T-helper 2 cell treated with Interferon-gamma antibody and Interleukin-4, amounts not matched to agents 100 ng/mL and 5 ng/mL, for 36 hours (primary cell): ENCODE measurements at regions not wholly inside any gene's neighbourhood (a gene's known extent, or its start where the extent isn't known, plus 50 kb on each side); places are given as distances from the start of the nearest gene placed in this dataset.

Experiments
- intact Hi-C: fragments of 100-400 bp; cut with micrococcal nuclease; formaldehyde crosslinking; loops from one replicate; pipeline ENCODE4 v1.15.1; 2023

DNA sequence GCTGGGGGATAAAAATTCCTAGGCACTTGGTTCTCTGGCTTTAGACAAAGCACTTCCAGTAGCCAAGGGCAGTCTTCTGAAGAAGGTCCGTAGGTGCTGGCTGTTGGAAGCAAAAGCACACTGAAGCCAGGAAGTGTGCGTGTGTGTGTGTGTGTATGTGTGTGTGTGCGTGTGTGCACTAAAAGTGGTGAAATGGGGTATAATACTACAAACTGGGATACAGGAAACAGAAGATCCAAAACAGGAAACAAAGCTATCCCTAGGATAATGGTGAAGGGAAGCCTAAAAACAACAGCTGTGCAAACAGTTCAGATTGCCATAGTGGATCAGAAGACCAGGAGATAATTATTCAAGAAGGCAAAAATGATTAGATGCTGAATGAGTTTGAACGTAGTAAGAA lies 103.4 kb downstream of the IL20RB start:
- intact Hi-C loops = no loop called here

DNA sequence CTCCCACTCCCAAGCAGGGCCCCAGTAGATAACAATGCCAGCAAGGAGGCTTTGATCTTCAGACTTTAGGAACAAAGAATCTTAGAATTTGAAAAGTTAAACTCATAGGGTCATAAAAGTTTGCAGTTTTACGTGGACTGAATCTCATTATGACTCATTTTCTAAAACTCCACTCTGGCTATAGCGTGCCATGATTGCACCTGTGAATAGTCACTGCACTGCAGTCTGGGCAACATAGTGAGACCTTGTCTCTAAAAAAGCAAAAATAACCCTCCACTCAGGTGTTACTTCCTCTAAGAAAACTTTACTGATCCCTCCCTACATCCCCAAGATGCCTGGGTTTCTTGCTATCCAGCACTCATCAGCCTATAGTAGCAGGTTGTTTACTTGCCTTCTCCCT lies 104.5 kb downstream of the IL20RB start:
- intact Hi-C loops = no loop called here

DNA sequence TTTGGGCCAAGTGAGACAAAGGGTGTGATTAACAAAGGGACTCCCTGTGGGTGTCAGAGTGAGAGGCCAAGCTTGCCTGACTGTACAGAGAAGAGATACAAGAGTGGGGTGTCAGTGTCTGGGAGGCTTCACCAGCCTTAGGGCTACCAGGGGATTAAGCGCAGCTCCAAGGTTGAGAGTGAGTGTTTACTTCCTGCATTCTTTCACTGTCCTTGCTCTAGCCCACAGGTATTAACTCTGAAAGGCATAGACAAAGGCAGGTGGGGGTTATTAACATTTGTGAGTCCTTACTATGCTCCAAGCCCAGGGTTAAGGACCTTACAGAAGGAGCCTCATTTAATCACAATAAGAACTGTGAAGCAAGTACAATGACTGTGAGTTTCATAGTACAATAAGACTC lies 107.6 kb downstream of the IL20RB start:
- intact Hi-C loops = no loop called here

DNA sequence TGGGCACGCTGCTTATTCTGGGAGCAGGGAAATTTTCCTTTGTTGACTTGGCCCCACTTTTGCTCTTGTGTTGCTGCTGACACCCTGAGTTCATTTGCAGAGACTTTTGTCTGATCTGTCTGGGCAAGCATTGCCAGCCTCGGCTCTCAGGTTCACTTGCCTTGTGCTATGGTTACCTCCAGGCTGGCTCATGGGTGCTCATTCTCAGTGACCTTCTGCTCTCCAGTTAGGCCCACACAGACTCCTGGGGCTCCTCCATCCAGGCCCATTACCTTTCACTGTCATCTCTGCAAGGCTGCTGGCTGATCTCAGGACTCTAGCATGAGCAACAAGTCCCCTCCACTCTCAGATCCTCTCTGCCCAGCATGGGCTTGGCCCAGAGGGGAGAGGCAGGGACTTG lies 108.3 kb downstream of the IL20RB start:
- intact Hi-C loops = no loop called here

DNA sequence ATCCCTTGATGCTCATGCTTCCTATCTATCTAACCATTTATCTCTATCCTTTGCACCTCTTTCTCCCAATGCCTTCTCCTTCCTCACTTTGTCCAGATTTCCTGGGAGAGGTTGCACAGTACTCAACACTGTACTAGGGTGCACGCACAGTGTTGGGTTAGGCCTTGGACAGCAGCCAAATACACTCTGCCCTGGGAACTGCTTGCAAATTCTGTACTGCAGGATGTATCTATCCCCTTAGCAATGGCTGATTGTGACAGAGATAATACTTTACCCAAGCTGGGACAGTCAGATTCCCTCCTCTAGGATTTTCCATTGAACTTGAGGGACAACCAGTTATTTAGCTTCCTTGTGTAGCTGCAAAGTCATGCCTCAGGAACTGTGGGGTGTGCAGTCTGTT lies 113.3 kb downstream of the IL20RB start:
- intact Hi-C loops = no loop called here

DNA sequence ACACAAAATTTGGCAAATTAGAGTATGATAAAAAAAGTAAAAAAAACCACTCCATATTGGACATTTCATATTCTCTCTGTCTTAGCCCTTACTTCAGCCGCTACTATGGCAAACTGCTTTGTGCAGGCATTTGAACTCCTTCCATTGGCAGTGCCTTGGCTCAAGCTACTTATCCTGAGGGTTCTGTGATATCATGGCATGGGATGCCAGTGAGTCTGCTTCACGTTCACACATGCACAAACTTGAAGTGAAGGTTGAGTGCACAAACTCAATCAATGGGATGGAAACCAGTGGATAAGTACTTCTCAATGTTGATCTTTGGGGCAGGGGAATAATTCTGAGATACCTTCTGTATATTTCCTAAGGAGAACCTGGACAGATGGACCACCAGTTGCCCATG lies 117.2 kb downstream of the IL20RB start:
- intact Hi-C loops = no loop called here

DNA sequence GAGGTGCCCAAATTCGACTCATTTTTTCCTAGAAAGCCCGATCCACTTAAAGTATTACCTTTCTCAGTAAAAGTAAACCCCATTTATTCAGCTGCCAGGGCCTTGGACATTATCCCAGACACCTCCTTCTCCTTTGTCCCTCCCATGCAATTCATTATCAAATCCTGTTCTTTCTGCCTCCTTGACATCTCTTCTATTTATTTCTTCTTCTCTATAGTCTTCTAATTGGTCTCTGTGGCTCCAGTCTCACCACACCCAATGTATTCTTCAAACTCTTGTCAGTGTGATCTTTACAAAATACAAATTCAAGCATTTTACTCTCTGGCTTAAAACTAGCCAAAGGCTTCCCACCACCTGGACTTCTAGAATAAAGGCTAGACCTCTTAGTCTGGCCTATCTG lies 120.3 kb downstream of the IL20RB start:
- intact Hi-C loops = no loop called here

DNA sequence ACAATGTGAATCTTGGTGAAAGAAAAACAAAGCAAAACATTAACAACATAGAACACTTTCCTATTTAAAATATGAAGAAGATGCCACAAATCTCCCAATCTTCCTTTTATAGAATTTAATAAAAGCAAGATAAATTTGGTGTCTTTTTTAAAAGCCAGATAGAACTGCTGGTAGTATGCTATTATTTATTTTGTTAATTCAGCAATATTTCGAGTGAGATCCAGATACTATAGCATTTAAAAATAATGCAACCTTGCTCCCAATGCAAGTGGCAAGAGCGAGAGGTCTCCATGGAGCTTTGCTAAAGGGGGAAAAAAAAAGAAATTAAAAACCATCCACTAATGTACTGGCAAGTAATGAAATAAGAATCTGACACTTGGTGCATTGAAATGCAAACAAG lies 121.8 kb downstream of the IL20RB start:
- intact Hi-C loops = no loop called here

DNA sequence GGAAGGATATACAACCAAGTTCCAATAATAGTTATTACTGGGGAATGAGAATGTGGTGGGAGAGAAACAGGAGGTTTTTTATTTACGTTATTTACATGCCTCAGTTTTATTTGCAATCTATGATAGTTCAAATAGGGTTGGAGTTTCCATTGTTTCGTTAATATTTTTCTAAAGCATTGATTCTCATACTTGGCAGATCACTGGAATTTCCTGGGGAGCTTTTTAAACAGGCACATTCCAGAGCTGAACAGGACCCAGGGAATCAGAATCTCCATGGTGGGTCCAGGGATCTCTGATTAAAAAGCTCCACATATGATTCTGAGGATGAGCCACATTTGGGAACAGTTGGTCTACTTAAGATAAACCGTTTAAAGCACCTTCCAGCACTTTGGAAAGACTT lies 123.9 kb downstream of the IL20RB start:
- intact Hi-C loops = no loop called here

DNA sequence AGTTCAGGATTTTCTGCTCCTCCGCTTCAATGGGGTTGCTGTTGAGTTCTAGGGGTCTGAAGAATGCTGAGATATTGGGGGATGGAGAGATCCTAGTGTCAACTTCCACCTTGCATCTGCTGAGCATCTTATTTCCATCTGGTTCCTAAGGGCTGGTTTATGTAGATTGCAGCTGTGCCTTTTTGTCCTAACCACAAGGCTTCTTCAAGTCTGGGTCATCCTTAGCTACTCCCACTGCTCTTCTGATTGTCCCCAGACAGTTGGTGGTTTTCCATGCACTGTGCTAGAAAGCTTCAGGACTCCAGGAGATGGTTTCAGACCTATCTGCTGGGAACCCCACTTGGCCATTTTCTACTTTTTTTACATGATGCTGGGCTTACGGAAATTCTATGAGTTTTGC lies 125.0 kb downstream of the IL20RB start:
- intact Hi-C loops = no loop called here

DNA sequence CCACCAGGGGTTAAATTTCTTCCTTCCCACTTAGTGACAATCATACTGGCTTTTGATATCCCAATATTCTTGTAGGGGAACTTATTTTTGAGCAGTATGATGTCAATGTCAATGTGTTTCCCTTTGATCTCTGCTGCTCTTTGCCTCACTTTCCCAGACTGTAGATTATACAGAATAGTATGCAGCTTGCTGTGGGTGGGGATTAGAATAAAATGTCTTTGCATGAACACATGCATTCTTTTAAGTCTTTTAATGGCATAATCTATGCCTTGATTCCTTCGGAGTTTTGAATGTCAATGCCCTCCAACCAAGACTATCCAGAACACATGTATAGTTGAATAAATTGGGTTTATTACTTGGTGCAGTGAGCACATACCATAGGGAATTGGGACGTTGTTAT lies 125.5 kb downstream of the IL20RB start:
- intact Hi-C loops = no loop called here

DNA sequence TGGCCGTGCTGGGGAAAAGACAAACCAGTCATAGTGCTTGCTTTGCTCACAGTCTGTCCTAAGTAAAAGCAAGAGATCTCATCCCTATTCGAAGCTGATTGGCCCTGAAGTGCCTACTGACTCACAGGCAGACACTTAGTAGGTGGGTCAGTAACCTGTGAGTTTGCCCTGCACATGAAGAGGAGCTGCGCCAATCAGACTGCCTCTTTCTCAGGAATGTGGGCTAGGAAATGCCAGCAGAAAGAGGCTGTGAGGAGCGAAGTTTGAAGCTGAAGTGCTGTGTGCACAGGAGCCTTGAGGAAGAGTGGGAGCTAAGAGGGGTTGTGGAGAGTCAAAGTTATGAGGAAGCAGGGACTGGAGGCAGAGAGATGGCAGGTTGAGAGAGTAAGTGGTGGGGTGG lies 126.8 kb downstream of the IL20RB start:
- intact Hi-C loops = no loop called here

DNA sequence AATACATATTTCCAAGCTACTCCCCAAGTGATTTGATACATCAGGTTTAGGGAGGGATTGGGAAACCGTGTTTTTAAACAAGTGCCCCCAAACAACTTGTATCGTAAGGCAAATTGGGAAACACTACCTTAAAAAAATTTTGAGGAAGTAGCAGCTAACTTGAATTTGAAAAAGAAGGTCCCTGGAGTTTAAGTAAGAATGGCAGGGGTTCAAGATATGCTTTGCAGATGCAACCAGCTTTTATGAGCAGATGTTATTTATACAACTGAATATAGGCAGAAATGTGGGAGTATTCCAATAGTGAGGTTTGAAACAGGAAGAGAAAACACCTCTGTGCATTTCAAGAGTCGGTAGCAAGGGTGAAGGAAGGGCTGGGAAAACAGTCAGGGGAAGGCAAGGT lies 139.6 kb downstream of the IL20RB start:
- intact Hi-C loops = no loop called here

DNA sequence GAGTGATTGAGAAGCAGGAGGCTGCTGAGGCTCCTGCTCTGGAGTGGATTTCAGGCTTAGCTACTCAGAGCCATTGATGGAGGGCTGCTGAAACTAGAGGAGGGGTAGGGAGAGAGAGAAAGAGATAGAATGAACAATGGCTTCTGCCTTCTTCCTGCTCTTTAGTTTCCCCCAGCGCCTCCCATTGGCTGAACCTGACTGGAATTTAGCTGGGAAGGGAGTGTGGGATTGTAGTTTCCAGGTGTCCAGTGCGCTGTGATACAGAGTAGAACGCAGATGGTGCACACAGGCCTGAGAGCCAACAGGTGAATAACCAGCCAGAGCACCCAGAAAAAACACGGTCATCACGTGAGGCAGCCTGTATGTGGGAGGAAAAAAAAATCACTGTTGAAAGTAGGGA lies 140.1 kb downstream of the IL20RB start:
- intact Hi-C loops = no loop called here

DNA sequence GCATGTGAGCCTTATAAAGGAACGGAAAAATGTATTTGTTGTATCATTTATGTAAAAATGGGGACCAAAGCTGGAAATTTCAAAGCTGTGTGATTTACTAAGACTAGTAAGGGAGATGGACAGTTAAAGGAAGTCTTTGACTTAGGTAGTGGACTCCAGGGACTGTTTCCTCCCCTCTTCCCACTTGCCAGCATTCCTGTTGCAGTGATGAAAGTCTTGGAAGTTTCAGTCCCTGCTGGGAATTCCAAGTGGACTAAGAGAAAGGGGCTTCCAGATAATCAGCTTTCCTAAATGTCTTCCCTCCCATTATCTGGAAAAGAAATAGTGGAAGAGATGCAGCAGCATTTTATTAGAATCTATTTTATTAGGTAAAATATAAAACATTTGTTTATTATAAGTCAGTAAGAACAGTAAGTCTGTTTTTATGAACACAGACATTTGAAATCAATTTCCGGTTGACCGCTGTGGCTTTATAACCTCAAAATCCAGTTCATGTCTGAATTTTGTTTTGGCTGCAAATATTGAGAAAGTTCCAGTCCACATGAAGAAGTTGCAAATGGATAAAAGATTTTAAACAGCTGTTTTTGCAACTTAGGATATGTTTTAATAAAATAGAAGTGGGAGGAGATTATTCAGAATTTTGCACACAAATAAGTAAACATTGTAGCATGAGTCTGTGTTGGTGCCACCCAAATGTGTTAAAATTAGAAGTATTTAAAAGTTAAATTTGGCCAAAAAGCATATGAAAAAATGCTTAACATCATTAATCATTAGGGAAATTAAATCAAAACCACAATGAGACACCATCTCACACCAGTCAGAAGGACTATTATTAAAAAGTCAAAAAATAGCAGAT lies 141.8 kb downstream of the IL20RB start:
- intact Hi-C loops = no loop called here

DNA sequence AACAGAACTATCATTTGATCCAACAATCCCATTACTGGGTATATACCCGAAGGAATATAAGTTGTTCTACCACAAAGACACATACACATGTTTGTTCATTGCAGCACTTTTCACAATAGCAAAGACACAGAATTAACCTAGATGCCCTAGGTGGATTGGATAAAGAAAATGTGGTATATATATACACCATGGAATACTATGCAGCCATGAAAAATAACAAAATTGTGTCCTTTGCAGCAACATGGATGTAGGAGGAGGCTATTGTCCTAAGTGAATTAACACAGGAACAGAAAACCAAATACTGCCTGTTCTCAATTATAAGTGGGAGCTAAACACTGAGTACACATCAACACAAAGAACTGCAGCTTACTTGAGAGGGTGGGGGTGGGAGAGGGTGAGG lies 142.5 kb downstream of the IL20RB start:
- intact Hi-C loops = no loop called here

DNA sequence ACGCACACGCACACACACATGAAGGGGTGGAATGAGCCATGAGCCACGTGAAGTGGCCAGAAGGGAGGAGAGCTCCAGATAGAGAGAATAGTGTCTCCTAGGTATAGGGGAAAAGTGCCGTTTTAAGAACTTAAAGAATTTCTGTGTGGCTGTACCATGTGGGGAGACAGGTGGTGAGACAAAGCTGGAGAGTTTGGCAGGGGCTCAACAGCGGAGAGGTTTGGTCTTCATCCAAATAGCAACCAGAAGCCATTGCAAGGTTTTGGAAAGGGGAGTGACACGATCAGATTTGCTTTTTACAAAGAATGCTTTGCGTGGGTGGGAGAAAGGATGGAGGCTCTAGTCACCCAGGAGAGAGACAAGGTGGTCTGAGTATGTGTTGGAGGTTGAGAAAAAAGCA lies 146.0 kb downstream of the IL20RB start:
- intact Hi-C loops = no loop called here

DNA sequence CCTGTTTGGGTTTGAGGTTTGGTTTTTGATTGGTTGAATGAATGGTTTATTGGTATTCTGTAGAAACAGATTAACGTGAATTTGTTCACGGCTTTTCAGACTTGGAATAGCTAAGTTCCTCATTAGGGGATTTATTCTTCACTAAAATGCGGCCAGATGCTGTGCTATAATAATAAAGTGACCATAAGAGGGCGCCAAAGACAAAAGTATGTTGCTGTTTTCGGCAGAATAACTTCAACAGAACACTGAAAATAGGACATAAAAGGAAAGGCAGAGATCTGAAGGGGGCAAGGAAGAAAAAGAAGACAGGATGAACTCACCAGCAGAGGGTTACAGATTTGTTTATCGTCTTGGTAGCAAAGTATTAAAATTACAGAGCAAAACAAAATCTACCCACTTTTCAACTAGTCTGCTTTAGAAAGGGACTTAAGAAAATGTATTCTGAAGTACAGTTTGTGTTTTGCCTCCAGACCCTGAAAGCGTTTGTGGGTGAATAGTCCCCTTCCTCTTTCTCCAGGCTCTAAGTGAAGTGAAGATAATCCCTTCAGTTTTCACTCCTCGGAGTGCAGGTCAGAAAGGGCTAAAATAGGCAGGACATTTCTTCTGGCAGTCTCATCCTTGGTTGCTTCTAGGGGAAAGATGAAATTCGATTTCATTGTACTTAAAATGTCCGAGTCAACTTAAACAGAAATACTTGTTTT lies 147.6 kb downstream of the IL20RB start:
- intact Hi-C loops = loop anchor here (1.0 kb wide), 2 partner anchors 841 to 866 kb away; no protein-coding TSS in a partner anchor

DNA sequence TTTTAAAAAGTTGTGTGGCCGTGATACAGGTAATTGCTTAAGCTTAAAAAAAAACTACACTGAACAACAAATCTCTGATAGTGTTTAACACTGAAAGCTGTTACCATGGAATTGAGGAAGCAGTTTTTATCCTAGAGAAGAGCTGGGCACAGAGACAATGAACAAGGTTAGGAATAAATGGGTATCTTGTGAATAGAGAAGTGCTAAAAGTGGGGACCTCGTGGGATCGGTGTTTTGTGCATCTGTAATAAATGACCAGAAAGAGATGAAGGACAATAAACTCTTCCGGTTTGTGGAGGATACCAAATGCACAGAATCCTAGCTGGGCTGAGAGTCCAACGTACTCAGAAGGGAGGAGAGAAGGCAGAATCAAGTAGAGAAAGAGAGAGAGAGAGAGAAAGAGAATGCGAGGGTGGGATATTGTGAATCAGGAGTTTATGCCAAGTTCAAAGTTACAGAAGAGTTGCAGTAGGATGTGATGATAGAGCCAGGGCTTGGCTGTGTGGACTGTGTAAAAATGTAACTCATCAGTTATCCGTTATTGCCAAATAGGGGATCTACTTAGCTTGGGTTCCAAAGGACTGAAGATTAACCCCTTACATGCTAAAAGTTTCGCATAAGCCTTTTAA lies 148.9 kb downstream of the IL20RB start:
- intact Hi-C loops = no loop called here

DNA sequence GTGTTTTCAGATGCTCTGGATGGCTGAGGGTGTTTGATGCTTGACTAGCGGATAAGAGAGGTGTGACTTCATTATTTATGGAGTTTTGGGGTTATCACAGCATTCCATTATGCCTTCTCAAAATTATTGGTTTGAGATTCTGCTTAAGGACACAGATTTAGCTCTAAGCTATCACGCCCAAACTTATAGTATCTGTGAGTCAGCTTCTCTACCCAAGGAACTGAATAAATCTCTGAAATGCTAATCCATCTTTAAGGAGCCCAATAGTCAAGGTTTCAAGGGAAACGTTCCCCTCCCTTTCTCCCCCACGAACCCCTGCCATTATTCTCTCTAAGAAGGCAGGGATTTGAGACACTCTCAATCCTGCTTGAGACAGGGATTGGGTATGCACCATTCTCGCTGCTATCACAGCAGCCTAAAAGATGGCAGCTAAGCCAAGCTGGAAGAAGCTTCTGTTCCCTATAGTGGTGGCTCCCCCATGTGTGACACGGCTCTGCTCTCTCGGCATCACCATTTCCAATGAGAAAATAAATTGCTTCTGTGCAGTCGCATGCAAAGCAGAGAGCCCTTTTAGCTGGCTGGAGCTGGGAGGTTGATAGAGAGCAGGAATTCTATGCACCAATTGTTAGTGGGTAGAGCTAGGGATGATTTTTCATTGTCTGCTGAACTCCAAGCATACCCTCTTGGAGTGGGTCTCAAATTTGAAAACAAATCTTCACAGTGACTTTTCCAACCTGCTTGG lies 151.1 kb downstream of the IL20RB start:
- intact Hi-C loops = no loop called here

DNA sequence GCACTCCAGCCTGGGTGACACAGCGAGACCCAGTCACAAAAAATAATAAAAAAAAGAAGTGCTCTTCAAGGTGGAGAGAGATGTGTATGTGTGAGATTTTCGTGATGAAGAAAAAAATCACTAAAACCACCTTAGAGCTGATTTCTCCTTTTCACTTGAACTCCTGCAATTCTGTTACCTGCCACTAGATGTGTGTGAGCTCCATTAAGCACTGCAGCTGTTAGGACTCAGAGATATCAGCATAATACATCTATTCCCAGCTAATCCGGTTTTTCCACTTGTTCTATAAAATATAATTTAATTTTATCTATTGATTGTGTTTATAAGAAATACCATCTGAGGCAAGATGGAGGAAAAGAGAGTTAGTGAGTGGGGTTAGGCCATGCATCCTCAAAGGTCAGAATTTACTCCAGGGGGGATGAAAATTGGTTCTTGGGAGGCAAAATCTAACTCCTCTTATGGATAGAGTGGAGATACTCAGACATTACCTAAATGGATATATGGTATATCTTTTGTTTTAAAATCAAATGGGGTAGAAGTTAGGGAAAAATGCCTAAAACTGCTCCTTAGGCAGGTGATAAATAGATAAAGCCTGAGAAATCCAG lies 152.7 kb downstream of the IL20RB start:
- intact Hi-C loops = no loop called here
